Testis (tissue), 2 donors: ENCODE measurements at regions not wholly inside any gene's neighbourhood (a gene's known extent, or its start where the extent isn't known, plus 50 kb on each side); places are given as distances from the start of the nearest gene placed in this dataset.

Experiments used
- DNase-seq: peaks from one replicate; pipeline ENCODE4 v3.0.0-alpha.2; 2019
- H3K27ac ChIP-seq, 2 donors: fragments of 200-600 bp; sonication (generic); one replicate each; pipeline ENCODE4 v1.5.1; 2019
- H3K27me3 ChIP-seq: fragments of 200-600 bp; sonication (generic); one replicate; pipeline ENCODE4 v1.5.1; 2019
- H3K36me3 ChIP-seq: fragments of 200-600 bp; sonication (generic); one replicate; pipeline ENCODE4 v1.5.1; 2017; ENCODE audit warnings: low read depth; ENCODE audit errors: missing control alignments
- H3K4me1 ChIP-seq: fragments of 200-600 bp; sonication (generic); one replicate; pipeline ENCODE4 v1.5.1; 2019
- H3K4me3 ChIP-seq, 2 donors: fragments of 200-600 bp; sonication (generic); one replicate each; pipeline ENCODE4 v1.5.1; 2017 to 2019
- H3K9me3 ChIP-seq: fragments of 200-600 bp; sonication (generic); one replicate; pipeline ENCODE4 v1.5.1; 2017
- CTCF ChIP-seq, 3 experiments: fragments of 450-650 bp in 2 of 3; fragments of 200-600 bp in 1 of 3; sonication (generic) in 1 of 3; IDR thresholded peaks; one replicate each; pipeline ENCODE4 v1.5.1; 2016 to 2019; ENCODE audit warnings: antibody characterized with exemption in 3 of 3, mild to moderate bottlenecking in 2 of 3, moderate library complexity in 1 of 3
- POLR2A ChIP-seq: fragments of 450-650 bp; IDR thresholded peaks from one replicate; pipeline ENCODE4 v1.6.1; 2017; ENCODE audit warnings: antibody characterized with exemption, mild to moderate bottlenecking, moderate library complexity
- WGBS, 2 donors: methylation state at CpG; one replicate each; pipeline ENCODE4 v1.1.5; 2018; 5-methylcytosine and 5-hydroxymethylcytosine counted together
- intact Hi-C: fragments of 100-400 bp; cut with DNase I; formaldehyde crosslinking; loops from one replicate; pipeline ENCODE4 v1.15.1; 2023; ENCODE audit warnings: low total_unique reads

DNA sequence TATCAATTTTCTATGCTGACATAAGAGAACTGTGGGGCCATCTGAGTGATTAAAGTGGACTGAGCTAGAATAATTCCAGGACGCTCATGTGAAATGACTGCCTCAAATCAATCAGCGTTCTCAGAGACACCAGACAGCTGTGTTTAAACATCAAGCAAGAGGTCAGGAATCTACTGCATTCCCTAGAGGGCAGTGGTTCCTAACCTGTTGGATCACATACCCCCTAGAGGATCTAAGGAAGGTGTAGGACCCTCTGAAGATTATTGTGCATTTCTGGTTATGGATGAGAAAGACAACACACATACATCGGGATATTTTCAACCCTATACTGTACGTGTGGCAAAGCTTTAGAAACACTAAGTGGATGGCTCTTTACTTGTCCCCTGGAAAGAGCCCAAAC, 51.8 kb upstream of the FREM2 start:
- Histone ChIP-seq H3K36me3 (no peaks in the 10 kb centered on the region), H3K9me3 (no peaks in the 10 kb centered on the region), H3K4me1 (no peaks in the 10 kb centered on the region), H3K4me3 (no peak overlapping the region), H3K27me3 (no peaks in the 10 kb centered on the region), H3K27ac (no peak overlapping the region)
- TF ChIP-seq CTCF (IDR thresholded peaks at IDR 0.05) (no peak), POLR2A (no peak)
- no peak for DNase-seq
- WGBS, 2 donors: 76 to 84% methylated on average over 4 of the region's 4 CpGs
- intact Hi-C loops: no loop called here

- Histone ChIP-seq H3K36me3 (no peaks in the 10 kb centered on the region), H3K4me1 (no peaks in the 10 kb centered on the region), H3K4me3 (no peak overlapping the region), H3K9me3 (no peaks in the 10 kb centered on the region), H3K27me3 (no peaks in the 10 kb centered on the region), H3K27ac (no peak overlapping the region)
- no peak for DNase-seq
- intact Hi-C loops: no loop called here
- 54 to 67% methylated on average over 3 of the region's 3 CpGs for WGBS, 2 donors
- TF ChIP-seq POLR2A (no peak), CTCF (IDR thresholded peaks at IDR 0.05) (no peak)
These were observed 50.8 kb upstream of the FREM2 start for GRCh38 chr13:38636073-38636472.

- no peak overlapping the region for H3K4me3 ChIP-seq
- H3K27me3 ChIP-seq: no peaks in the 10 kb centered on the region
- 81 to 83% methylated on average over 2 of the region's 2 CpGs for whole genome bisulfite sequencing, 2 donors
- no peaks in the 10 kb centered on the region for H3K9me3 ChIP-seq
- TF ChIP-seq CTCF (IDR thresholded peaks at IDR 0.05) (no peak), POLR2A (no peak)
- no peak for DNase-seq
- intact Hi-C loops: no loop called here
- no peaks in the 10 kb centered on the region for H3K4me1 ChIP-seq
- no peaks in the 10 kb centered on the region for H3K36me3 ChIP-seq
- H3K27ac ChIP-seq: no peak overlapping the region
These were observed 50.1 kb upstream of the FREM2 start for GRCh38 chr13:38636761-38637160.
